GM12878 (cell line): ENCODE measurements at regions not wholly inside any gene's neighbourhood (a gene's known extent, or its start where the extent isn't known, plus 50 kb on each side); places are given as distances from the start of the nearest gene placed in this dataset.

Experiments used
- ATAC-seq: fragments of 200-7000 bp; cut with Tn5 transposase; 3 replicates; pipeline ENCODE4 v1.9.1; 2020; ENCODE audit warnings: mild to moderate bottlenecking, moderate library complexity
- BruUV-seq: library from RNA; stranded (reverse); fragments of 400-500 nt; replicated peaks from 2 replicates; lab custom pipeline; 2021; lab: Mats Ljungman, UMichigan
- CTCF ChIA-PET: fragments of 300-600 bp; sonication (Branson Sonifier 250); formaldehyde crosslinking; extraction: SDS; loops from one replicate; lab custom pipeline; 2021; ENCODE audit warnings: inconsistent platforms; lab: Yijun Ruan, JAX
- POLR2A ChIA-PET: fragments of 350-600 bp; formaldehyde crosslinking; extraction: SDS; loops from one replicate; lab custom pipeline; 2021; ENCODE audit warnings: inconsistent platforms; lab: Charles Lee
- RAD21 ChIA-PET: fragments of 300-600 bp; sonication (Branson Sonifier 250); formaldehyde crosslinking; loops from one replicate; lab custom pipeline; 2023; ENCODE audit warnings: antibody characterized with exemption; ENCODE audit not compliant: unreplicated experiment; lab: Charles Lee
- SMC1A ChIA-PET: fragments of 300-600 bp; sonication (Branson Sonifier 250); formaldehyde crosslinking; loops from one replicate; lab custom pipeline; 2023; ENCODE audit not compliant: unreplicated experiment, uncharacterized antibody; lab: Charles Lee
- DNase-seq: peaks from one replicate; pipeline ENCODE4 v3.0.0-alpha.2; 2011; ENCODE audit warnings: low read depth, low spot score
- FAIRE-seq: peaks from 3 replicates; lab custom pipeline; 2011; peaks lifted over from hg19 to GRCh38; lab: Jason Lieb, UNC
- H2AFZ ChIP-seq: 2 replicates; pipeline ENCODE4 v1.6.0; 2011; ENCODE audit warnings: low read depth, low read length, control low read depth; ENCODE audit not compliant: control insufficient read depth
- H3K27ac ChIP-seq: 2 replicates; pipeline ENCODE4 v1.5.1; 2011; ENCODE audit warnings: control low read depth; ENCODE audit not compliant: control insufficient read depth, insufficient read depth
- H3K27me3 ChIP-seq, 2 experiments: replicated peaks in 1 of 2; 2 replicates each; pipeline versions ENCODE4 v1.6.0 to v1.6.1; 2011; ENCODE audit warnings: low read length in 1 of 2; ENCODE audit not compliant: control insufficient read depth in 2 of 2, insufficient read depth in 2 of 2
- H3K36me3 ChIP-seq, 2 experiments: 2 replicates each; pipeline ENCODE4 v1.5.1; 2011; ENCODE audit warnings: low read length in 1 of 2; ENCODE audit not compliant: control insufficient read depth in 2 of 2, insufficient read depth in 2 of 2
- H3K4me1 ChIP-seq: 2 replicates; pipeline ENCODE4 v1.6.1; 2011; ENCODE audit warnings: mild to moderate bottlenecking, low read length, moderate library complexity, mixed read lengths; ENCODE audit not compliant: control insufficient read depth, insufficient read depth
- H3K4me2 ChIP-seq: 2 replicates; pipeline ENCODE4 v1.6.0; 2011; ENCODE audit warnings: control low read depth; ENCODE audit not compliant: control insufficient read depth, insufficient read depth
- H3K4me3 ChIP-seq: fragments of 200-600 bp; sonication (generic); 2 replicates; pipeline ENCODE4 v1.5.1; 2016
- H3K79me2 ChIP-seq: 2 replicates; pipeline ENCODE4 v1.6.0; 2011; ENCODE audit warnings: low read length; ENCODE audit not compliant: control insufficient read depth, insufficient read depth
- H3K9ac ChIP-seq: 2 replicates; pipeline ENCODE4 v1.8.0; 2011; ENCODE audit warnings: low read length, control low read depth, mixed read lengths; ENCODE audit not compliant: control insufficient read depth, insufficient read depth
- H3K9me3 ChIP-seq: replicated peaks from 3 replicates; pipeline ENCODE4 v1.5.1; 2011; ENCODE audit warnings: mild to moderate bottlenecking, low read length; ENCODE audit not compliant: control insufficient read depth, insufficient read depth
- H4K20me1 ChIP-seq: 2 replicates; pipeline ENCODE4 v1.6.0; 2011; ENCODE audit not compliant: control insufficient read depth, insufficient read depth
- ATF7 ChIP-seq: fragments of 450-650 bp; IDR thresholded peaks from 2 replicates; pipeline ENCODE4 v1.6.1; 2016; ENCODE audit warnings: low read depth, mild to moderate bottlenecking
- BCL11A ChIP-seq: IDR thresholded peaks from 2 replicates; pipeline ENCODE4 v1.6.1; 2011; ENCODE audit warnings: low read depth, low read length
- BRCA1 ChIP-seq: IDR thresholded peaks from 2 replicates; pipeline ENCODE4 v1.6.1; 2011; ENCODE audit warnings: low read depth, low read length, improper control_type of control experiment
- CREM ChIP-seq: IDR thresholded peaks from 2 replicates; pipeline ENCODE4 v1.6.1; 2014; ENCODE audit warnings: antibody characterized with exemption, low read depth
- FOXM1 ChIP-seq: IDR thresholded peaks from 2 replicates; pipeline ENCODE4 v1.6.1; 2012; ENCODE audit warnings: low read depth, mild to moderate bottlenecking, inconsistent platforms, low read length, moderate library complexity
- KDM1A ChIP-seq: fragments of 200-600 bp; sonication (generic); IDR thresholded peaks from 2 replicates; pipeline ENCODE4 v1.6.1; 2016; ENCODE audit warnings: borderline replicate concordance
- TCF3 ChIP-seq: IDR thresholded peaks from 2 replicates; pipeline ENCODE4 v1.6.1; 2012; ENCODE audit warnings: low read depth, mild to moderate bottlenecking, low read length, borderline replicate concordance; ENCODE audit not compliant: insufficient read depth
- ZSCAN29 ChIP-seq: fragments of 450-650 bp; IDR thresholded peaks from 2 replicates; pipeline ENCODE4 v1.6.1; 2017; ENCODE audit warnings: mild to moderate bottlenecking, moderate library complexity
- WGBS: methylation state at CpG from one replicate; pipeline ENCODE4 v1.1.6; 2016; ENCODE audit warnings: low lambda C conversion rate; ENCODE audit not compliant: insufficient replicate concordance, insufficient coverage; ENCODE audit errors: missing lambda C conversion rate; 5-methylcytosine and 5-hydroxymethylcytosine counted together
- in situ Hi-C: fragments of 300-500 bp; cut with MboI; formaldehyde crosslinking; loops from 9 replicates; pipeline ENCODE4 v1.14.3; 2018; ENCODE audit warnings: mixed read lengths
- intact Hi-C: fragments of 100-400 bp; cut with micrococcal nuclease; formaldehyde crosslinking; loops from one replicate; pipeline ENCODE4 v1.14.2; 2022; ENCODE audit not compliant: unreplicated experiment
- TF ChIP-seq, protein P1 (sequence below): fragments of 450-650 bp; IDR thresholded peaks from 2 replicates; pipeline ENCODE4 v1.6.1; 2017; ENCODE audit warnings: mild to moderate bottlenecking, moderate library complexity
- TF ChIP-seq, protein P2 (sequence below): fragments of 450-650 bp; conservative IDR thresholded peaks from 2 replicates; pipeline ENCODE4 v1.6.1; 2017; ENCODE audit warnings: mild to moderate bottlenecking, moderate library complexity

GRCh38 chr10:130983749-130984148, 327.8 kb downstream of the TCERG1L start:
- no peak overlapping the region for H3K4me3 ChIP-seq
- H3K9ac ChIP-seq = no peak overlapping the region
- no peak overlapping the region for H3K27ac ChIP-seq
- no peaks in the 10 kb centered on the region for H3K79me2 ChIP-seq
- H3K4me2 ChIP-seq = no peak overlapping the region
- no peak for ATAC-seq
- BruUV-seq = no TSS peak
- no peaks in the 10 kb centered on the region for H3K4me1 ChIP-seq
- ChIA-PET SMC1A (no interaction called here), CTCF (no interaction called here), POLR2A (no interaction called here), RAD21 (no interaction called here)
- in situ Hi-C loops (no loop called here), intact Hi-C loops (no loop called here)
- H3K9me3 ChIP-seq = no peaks in the 10 kb centered on the region; the same call in 2 of the 3 replicates
- H3K36me3 ChIP-seq = no peaks in the 10 kb centered on the region
- H3K27me3 ChIP-seq = no peaks in the 10 kb centered on the region
- no peak for DNase-seq
- H2AFZ ChIP-seq = no peak overlapping the region
- no peak for FAIRE-seq
- WGBS = 0% methylated on average over 2 of the region's 2 CpGs
- H4K20me1 ChIP-seq = no peaks in the 10 kb centered on the region
- TF ChIP-seq BCL11A (no peak), CREM (no peak), ZSCAN29 (no peak), TCF3 (no peak), BRCA1 (no peak), KDM1A (no peak), FOXM1 (no peak), ATF7 (no peak)
- TF ChIP-seq, protein P1, sequence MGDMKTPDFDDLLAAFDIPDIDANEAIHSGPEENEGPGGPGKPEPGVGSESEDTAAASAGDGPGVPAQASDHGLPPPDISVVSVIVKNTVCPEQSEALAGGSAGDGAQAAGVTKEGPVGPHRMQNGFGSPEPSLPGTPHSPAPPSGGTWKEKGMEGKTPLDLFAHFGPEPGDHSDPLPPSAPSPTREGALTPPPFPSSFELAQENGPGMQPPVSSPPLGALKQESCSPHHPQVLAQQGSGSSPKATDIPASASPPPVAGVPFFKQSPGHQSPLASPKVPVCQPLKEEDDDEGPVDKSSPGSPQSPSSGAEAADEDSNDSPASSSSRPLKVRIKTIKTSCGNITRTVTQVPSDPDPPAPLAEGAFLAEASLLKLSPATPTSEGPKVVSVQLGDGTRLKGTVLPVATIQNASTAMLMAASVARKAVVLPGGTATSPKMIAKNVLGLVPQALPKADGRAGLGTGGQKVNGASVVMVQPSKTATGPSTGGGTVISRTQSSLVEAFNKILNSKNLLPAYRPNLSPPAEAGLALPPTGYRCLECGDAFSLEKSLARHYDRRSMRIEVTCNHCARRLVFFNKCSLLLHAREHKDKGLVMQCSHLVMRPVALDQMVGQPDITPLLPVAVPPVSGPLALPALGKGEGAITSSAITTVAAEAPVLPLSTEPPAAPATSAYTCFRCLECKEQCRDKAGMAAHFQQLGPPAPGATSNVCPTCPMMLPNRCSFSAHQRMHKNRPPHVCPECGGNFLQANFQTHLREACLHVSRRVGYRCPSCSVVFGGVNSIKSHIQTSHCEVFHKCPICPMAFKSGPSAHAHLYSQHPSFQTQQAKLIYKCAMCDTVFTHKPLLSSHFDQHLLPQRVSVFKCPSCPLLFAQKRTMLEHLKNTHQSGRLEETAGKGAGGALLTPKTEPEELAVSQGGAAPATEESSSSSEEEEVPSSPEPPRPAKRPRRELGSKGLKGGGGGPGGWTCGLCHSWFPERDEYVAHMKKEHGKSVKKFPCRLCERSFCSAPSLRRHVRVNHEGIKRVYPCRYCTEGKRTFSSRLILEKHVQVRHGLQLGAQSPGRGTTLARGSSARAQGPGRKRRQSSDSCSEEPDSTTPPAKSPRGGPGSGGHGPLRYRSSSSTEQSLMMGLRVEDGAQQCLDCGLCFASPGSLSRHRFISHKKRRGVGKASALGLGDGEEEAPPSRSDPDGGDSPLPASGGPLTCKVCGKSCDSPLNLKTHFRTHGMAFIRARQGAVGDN = no peak
- TF ChIP-seq, protein P2, sequence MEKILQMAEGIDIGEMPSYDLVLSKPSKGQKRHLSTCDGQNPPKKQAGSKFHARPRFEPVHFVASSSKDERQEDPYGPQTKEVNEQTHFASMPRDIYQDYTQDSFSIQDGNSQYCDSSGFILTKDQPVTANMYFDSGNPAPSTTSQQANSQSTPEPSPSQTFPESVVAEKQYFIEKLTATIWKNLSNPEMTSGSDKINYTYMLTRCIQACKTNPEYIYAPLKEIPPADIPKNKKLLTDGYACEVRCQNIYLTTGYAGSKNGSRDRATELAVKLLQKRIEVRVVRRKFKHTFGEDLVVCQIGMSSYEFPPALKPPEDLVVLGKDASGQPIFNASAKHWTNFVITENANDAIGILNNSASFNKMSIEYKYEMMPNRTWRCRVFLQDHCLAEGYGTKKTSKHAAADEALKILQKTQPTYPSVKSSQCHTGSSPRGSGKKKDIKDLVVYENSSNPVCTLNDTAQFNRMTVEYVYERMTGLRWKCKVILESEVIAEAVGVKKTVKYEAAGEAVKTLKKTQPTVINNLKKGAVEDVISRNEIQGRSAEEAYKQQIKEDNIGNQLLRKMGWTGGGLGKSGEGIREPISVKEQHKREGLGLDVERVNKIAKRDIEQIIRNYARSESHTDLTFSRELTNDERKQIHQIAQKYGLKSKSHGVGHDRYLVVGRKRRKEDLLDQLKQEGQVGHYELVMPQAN = no peak
